HepG2 (cell line): ENCODE measurements at regions not wholly inside any gene's neighbourhood (a gene's known extent, or its start where the extent isn't known, plus 50 kb on each side); places are given as distances from the start of the nearest gene placed in this dataset.

ENCODE experiments used
- ARNTL ChIP-seq: sonication (generic); formaldehyde crosslinking; IDR thresholded peaks from 2 replicates; pipeline ENCODE4 v1.4.0; 2020; ENCODE audit warnings: mild to moderate bottlenecking, missing genetic modification reagents
- BATF2 ChIP-seq: sonication (generic); formaldehyde crosslinking; IDR thresholded peaks from 2 replicates; pipeline ENCODE4 v1.8.0; 2022; ENCODE audit warnings: mild to moderate bottlenecking, missing genetic modification reagents, moderate library complexity
- BRD4 ChIP-seq: sonication (generic); formaldehyde crosslinking; IDR thresholded peaks from 2 replicates; pipeline ENCODE4 v1.4.0; 2020; ENCODE audit warnings: missing genetic modification reagents
- CEBPB ChIP-seq: IDR thresholded peaks from 2 replicates; pipeline ENCODE4 v1.6.1; 2011; ENCODE audit warnings: low read depth, low read length, improper control_type of control experiment, borderline replicate concordance
- CREBL2 ChIP-seq: sonication (generic); formaldehyde crosslinking; IDR thresholded peaks from 2 replicates; pipeline ENCODE4 v1.8.1; 2023; ENCODE audit warnings: missing genetic modification reagents, mild to moderate bottlenecking, borderline replicate concordance
- DMAP1 ChIP-seq: IDR thresholded peaks from 2 replicates; pipeline ENCODE4 v1.6.1; 2016
- DPF2 ChIP-seq: sonication (generic); formaldehyde crosslinking; IDR thresholded peaks from 2 replicates; pipeline ENCODE4 v1.4.0; 2020; ENCODE audit warnings: mild to moderate bottlenecking, low read depth, missing genetic modification reagents, borderline replicate concordance
- ELF1 ChIP-seq: sonication (generic); formaldehyde crosslinking; IDR thresholded peaks from 2 replicates; pipeline ENCODE4 v1.4.0; 2020; ENCODE audit warnings: missing genetic modification reagents
- ESRRA ChIP-seq: sonication (generic); formaldehyde crosslinking; IDR thresholded peaks from 2 replicates; pipeline ENCODE4 v1.5.1; 2020; ENCODE audit warnings: mild to moderate bottlenecking, low read depth, missing genetic modification reagents
- IKZF4 ChIP-seq: sonication (generic); formaldehyde crosslinking; IDR thresholded peaks from 2 replicates; pipeline ENCODE4 v1.5.1; 2020; ENCODE audit warnings: borderline replicate concordance, mild to moderate bottlenecking, low read depth, missing genetic modification reagents; ENCODE audit errors: not compliant biosample characterization
- MEIS2 ChIP-seq: sonication (generic); formaldehyde crosslinking; IDR thresholded peaks from 2 replicates; pipeline ENCODE4 v1.9.0; 2021; ENCODE audit warnings: mild to moderate bottlenecking, missing genetic modification reagents
- PHF8 ChIP-seq: sonication (generic); formaldehyde crosslinking; IDR thresholded peaks from 2 replicates; pipeline ENCODE4 v1.5.0; 2020; ENCODE audit warnings: missing genetic modification reagents
- REXO4 ChIP-seq: sonication (generic); formaldehyde crosslinking; IDR thresholded peaks from 2 replicates; pipeline ENCODE4 v1.8.0; 2022; ENCODE audit warnings: missing genetic modification reagents, mild to moderate bottlenecking, borderline replicate concordance
- RFX1 ChIP-seq: fragments of 450-650 bp; IDR thresholded peaks from 2 replicates; pipeline ENCODE4 v1.6.1; 2017
- RORA ChIP-seq: sonication (generic); formaldehyde crosslinking; IDR thresholded peaks from 2 replicates; pipeline ENCODE4 v1.5.0; 2020; ENCODE audit warnings: mild to moderate bottlenecking, missing genetic modification reagents, moderate library complexity
- TARDBP ChIP-seq: sonication (generic); formaldehyde crosslinking; IDR thresholded peaks from 2 replicates; pipeline ENCODE4 v1.8.0; 2022; ENCODE audit warnings: mild to moderate bottlenecking, missing genetic modification reagents
- TBL1XR1 ChIP-seq: fragments of 150-350 bp; IDR thresholded peaks from 2 replicates; pipeline ENCODE4 v1.6.1; 2014; ENCODE audit warnings: borderline replicate concordance, low read length; ENCODE audit not compliant: partially characterized antibody
- TEAD2 ChIP-seq: sonication (generic); formaldehyde crosslinking; IDR thresholded peaks from 2 replicates; pipeline ENCODE4 v1.9.0; 2021; ENCODE audit warnings: missing genetic modification reagents
- TGIF2 ChIP-seq: IDR thresholded peaks from 2 replicates; pipeline ENCODE4 v1.6.1; 2016; ENCODE audit warnings: control low read depth, missing compliant biosample characterization
- TOPORS ChIP-seq: sonication (generic); formaldehyde crosslinking; IDR thresholded peaks from 2 replicates; pipeline ENCODE4 v1.8.0; 2023; ENCODE audit warnings: mild to moderate bottlenecking, missing genetic modification reagents
- WIZ ChIP-seq: sonication (generic); formaldehyde crosslinking; IDR thresholded peaks from 2 replicates; pipeline ENCODE4 v1.5.1; 2020; ENCODE audit warnings: mild to moderate bottlenecking, missing genetic modification reagents
- ZBTB1 ChIP-seq: sonication (generic); formaldehyde crosslinking; IDR thresholded peaks from 2 replicates; pipeline ENCODE4 v1.4.0; 2020; ENCODE audit warnings: missing genetic modification reagents, borderline replicate concordance
- ZHX1 ChIP-seq: sonication (generic); formaldehyde crosslinking; IDR thresholded peaks from 2 replicates; pipeline ENCODE4 v1.8.1; 2022; ENCODE audit warnings: low read depth, mild to moderate bottlenecking, missing genetic modification reagents
- ZNF326 ChIP-seq: sonication (generic); formaldehyde crosslinking; IDR thresholded peaks from 2 replicates; pipeline ENCODE4 v1.4.0; 2020; ENCODE audit warnings: missing genetic modification reagents, borderline replicate concordance
- ZNF484 ChIP-seq: sonication (generic); formaldehyde crosslinking; IDR thresholded peaks from 2 replicates; pipeline ENCODE4 v1.5.1; 2020; ENCODE audit warnings: mild to moderate bottlenecking, low read depth, missing genetic modification reagents, borderline replicate concordance
- ZNF547 ChIP-seq: sonication (generic); formaldehyde crosslinking; IDR thresholded peaks from 2 replicates; pipeline ENCODE4 v1.5.1; 2020; ENCODE audit warnings: mild to moderate bottlenecking, missing genetic modification reagents
- ZNF556 ChIP-seq: sonication (generic); formaldehyde crosslinking; IDR thresholded peaks from 2 replicates; pipeline ENCODE4 v1.4.0; 2020; ENCODE audit warnings: mild to moderate bottlenecking, missing genetic modification reagents, borderline replicate concordance
- ZNF557 ChIP-seq: sonication (generic); formaldehyde crosslinking; IDR thresholded peaks from 2 replicates; pipeline ENCODE4 v1.4.0; 2020; ENCODE audit warnings: missing genetic modification reagents
- ZNF652 ChIP-seq: IDR thresholded peaks from 2 replicates; pipeline ENCODE4 v1.6.1; 2016; ENCODE audit warnings: low read depth, borderline replicate concordance
- ZNF740 ChIP-seq: sonication (generic); formaldehyde crosslinking; IDR thresholded peaks from 2 replicates; pipeline ENCODE4 v1.4.0; 2020; ENCODE audit warnings: missing genetic modification reagents
- ZSCAN12 ChIP-seq: sonication (generic); formaldehyde crosslinking; IDR thresholded peaks from 2 replicates; pipeline ENCODE4 v1.9.0; 2021; ENCODE audit warnings: mild to moderate bottlenecking, missing genetic modification reagents

- TF ChIP-seq WIZ (no peak), CEBPB (peak; percentile 100), TOPORS (CRISPR knock-in tag) (no peak), ESRRA (no peak; the same call in 1 of the 2 replicates), IKZF4 (no peak), TGIF2 (peak; percentile 57; the same call in 1 of the 2 replicates), REXO4 (CRISPR knock-in tag) (no peak), ZSCAN12 (no peak), ZNF652 (CRISPR knock-in tag) (no peak), ZNF547 (CRISPR knock-in tag) (no peak), ZNF740 (CRISPR knock-in tag) (no peak), TEAD2 (CRISPR knock-in tag) (no peak), TARDBP (CRISPR knock-in tag) (peak; percentile 63), RFX1 (no peak), ZNF557 (CRISPR knock-in tag) (no peak), RORA (CRISPR knock-in tag) (no peak), ARNTL (CRISPR knock-in tag) (0 out of 2 replicates have a peak, but pooled peaks have one; percentile 37), ELF1 (no peak), DPF2 (CRISPR knock-in tag) (peak; percentile 82), MEIS2 (CRISPR knock-in tag) (no peak), ZNF326 (CRISPR knock-in tag) (no peak), DMAP1 (no peak), CREBL2 (CRISPR knock-in tag) (no peak), PHF8 (CRISPR knock-in tag) (no peak), ZNF484 (no peak), BRD4 (CRISPR knock-in tag) (0 out of 2 replicates have a peak, but pooled peaks have one; percentile 36), TBL1XR1 (peak; percentile 87), ZBTB1 (CRISPR knock-in tag) (no peak), BATF2 (CRISPR knock-in tag) (no peak), ZHX1 (peak; percentile 24; the same call in 1 of the 2 replicates), ZNF556 (CRISPR knock-in tag) (peak; percentile 45; the same call in 1 of the 2 replicates)
Observed at GRCh38 chr17:13420878-13421277, 180.9 kb downstream of the HS3ST3A1 start (continued).
